ENCODE measurements at regions not wholly inside any gene's neighbourhood (a gene's known extent, or its start where the extent isn't known, plus 50 kb on each side); places are given as distances from the start of the nearest gene placed in this dataset.
"Not testable (repeated sequence)": the region's sequence is repeated elsewhere in the genome, so short reads cannot be mapped to it uniquely, and the experiment has no call there.

DNA sequence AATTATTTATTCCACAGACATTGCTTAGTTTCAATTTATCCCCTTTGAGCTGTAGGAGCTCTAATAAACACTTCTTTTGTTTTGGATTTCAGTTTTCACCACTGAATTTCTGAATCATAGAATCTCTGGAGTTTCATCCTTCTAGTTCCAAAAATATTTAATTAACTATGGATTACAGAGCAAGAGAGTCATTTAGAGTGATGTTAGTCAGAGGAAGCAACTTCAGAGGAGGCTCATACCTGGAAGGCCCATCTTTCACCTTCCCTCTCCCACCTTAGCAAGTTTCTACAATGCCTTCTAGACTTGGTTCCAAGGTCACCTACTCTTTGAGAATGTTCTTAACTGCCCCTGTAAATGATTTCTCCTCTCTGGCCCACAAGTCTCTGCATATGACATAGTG is 353.2 kb downstream of the SPRY2 start:
- DNase-seq (ENCODE audit: low spot score) = peak; percentile 19

DNA sequence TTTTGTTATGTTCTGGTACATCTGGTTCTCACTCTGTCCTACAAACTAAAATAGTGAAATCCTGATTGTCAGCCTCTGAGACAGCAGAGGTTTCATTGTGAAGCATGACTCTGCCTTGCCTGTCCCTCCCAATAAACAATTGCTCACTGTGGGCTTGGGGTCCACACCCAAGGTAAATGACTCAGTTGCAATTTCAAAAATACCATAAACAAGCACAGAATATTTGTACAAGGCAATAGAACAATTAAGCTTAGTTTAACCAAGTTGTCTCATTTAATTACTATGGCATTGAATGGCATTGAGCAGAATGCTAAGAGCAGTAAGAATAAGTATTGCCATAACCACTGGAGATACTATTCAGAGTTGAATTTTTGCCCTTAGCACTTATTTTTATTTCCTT is 353.6 kb downstream of the SPRY2 start:
- no peak for DNase-seq (ENCODE audit: low spot score)

DNA sequence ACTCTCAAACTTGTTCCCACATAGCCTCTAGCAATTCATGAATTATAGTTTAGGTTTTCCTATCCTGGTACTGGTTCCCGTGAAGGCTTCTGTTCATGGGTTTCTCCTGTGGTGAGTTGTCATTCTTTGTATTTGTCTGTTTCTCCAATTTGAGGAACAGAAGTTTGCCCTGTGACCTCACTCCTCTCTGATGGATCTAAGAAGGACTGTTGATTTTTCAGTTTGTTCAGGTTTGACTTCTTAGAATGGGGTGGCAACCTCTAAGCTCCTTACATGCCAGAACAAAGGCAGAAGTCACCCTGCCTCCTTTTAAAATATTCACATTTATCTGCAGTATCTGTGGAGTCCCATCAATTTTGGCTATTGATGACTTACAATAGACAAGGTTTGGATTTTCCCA is 354.0 kb downstream of the SPRY2 start:
- DNase-seq (ENCODE audit: low spot score) = no peak

DNA sequence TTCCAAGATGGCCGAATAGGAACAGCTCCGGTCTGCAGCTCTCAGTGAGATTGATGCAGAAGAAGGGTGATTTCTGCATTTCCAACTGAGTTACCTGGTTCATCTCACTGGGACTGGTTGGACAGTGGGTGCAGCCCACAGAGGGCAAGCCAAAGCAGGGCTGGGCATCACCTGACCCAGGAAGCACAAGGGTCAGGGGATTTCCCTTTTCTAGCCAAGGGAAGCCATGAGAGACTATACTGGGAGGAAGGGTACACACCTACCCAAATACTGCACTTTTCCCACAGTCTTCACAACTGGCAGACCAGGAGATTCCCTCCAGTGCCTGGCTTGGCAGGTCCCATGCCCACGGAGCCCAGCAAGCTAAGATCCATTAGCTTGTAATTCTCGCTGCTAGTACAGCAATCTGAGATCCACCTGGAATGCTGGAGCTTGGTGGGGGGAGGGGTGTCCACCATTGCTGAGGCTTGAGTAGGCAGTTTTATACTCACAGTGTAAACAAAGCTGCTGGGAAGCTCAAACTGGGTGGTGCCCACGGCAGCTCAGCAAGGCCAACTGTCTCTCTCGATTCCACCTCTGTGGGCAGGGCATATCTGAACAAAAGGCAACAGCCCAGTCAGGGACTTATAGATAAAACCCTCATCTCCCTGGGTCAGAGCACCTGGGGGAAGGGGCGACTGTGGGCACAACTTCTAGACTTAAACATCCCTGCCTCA is 365.8 kb downstream of the SPRY2 start:
- peak; percentile 41 for DNase-seq (ENCODE audit: low spot score)

DNA sequence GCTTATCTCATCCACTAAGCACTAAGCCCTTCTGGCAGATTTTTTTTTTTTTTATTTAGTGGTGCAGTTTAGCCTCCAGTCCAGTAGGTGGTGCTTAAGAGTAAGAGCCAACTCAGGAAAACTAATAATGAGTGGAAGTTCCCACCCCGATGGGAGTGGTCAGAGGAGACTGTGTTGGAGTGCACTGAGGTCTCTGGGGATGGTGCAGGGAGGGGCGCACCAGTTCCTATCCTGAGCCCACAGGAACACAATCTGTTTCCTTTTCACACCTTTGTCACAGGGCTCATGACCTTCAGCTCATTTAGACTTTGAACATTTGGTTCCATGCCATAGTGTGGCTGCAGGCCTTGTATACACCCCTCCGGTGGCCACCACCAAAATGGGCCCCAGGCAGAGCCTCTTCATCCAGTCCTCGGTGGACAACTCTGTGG is 367.4 kb downstream of the SPRY2 start:
- no peak for DNase-seq (ENCODE audit: low spot score)

DNA sequence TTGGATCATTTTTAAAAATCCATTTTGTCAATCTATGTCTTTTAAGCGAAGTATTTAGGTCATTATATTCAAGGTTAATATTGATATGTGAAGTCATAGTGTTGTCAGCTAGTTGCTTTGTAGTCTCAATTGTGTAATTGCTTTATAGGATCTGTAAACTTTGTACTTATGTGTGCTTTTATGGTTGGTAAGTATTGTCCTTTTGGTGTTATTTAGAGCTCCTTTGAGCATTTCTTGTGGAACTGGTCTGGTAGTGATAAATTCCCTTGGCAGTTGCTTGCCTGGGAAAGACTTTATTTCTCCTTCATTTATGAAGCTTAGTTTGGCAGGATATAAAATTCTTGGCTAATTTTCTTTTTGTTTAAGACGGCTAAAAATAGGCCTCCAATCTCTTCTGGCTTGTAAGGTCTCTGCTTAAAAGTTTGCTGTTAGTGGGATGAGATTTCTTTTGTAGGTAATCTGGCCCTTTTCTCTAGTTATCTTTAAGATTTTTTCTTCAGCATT is 368.8 kb downstream of the SPRY2 start:
- DNase-seq (ENCODE audit: low spot score) = no peak

DNA sequence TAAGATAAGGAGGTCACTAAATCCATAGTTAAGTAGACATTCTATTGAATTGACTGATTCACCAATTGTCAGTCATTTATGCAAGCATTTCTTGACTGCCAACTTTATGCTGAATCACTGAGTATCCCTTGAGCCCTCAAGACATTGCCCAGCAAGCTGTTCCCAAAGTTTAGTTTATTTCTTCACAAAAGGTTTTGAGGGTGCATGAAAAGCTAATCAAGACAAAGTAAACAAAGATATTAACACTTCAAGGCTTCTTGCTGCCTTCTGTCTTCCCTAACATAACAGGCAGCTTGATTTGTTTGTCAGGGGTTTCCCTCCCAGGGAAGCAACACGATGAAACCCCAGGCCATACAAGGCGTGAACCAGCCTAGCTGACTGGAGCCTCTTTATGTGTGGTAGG is 374.4 kb downstream of the SPRY2 start:
- peak; percentile 32 for DNase-seq (ENCODE audit: low spot score)

DNA sequence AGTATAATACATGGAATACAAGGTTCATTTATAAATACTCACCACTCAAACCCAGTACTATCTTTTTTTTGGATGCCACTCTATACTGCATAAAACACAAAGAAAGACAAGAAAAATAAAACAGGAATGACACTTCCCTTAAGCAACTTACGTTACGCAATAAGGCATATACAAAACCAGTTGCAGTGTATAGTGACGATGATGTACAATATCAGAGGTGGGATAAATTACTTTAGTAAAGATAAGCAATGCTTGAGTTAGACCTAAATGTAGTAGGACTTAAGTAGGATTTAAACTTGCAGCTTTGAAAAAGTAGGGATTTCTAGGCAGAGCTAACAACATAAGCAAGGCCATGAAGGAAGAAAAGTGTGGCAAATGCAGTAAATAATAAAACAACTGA is 374.9 kb downstream of the SPRY2 start:
- DNase-seq (ENCODE audit: low spot score) = no peak

DNA sequence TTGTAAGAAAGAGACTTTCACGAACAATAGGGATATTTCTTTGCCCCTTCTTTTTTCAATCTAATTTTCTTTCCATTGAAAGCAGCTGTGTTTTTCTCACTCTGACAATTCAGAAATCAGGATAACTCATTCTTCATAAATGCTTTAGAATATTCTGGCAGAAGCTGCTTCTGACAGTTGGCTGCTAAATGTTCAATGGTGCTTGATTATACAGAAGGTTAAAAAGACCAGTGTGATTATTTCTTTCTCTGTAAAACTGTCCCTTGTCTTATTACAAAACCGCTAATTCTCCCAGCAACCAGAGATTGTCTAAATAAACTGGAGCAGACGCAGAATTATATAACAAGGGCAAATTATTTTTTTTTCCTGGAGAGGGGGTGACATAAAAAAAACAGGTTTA is 394.4 kb downstream of the SPRY2 start:
- DNase-seq (ENCODE audit: low spot score) = no peak

DNA sequence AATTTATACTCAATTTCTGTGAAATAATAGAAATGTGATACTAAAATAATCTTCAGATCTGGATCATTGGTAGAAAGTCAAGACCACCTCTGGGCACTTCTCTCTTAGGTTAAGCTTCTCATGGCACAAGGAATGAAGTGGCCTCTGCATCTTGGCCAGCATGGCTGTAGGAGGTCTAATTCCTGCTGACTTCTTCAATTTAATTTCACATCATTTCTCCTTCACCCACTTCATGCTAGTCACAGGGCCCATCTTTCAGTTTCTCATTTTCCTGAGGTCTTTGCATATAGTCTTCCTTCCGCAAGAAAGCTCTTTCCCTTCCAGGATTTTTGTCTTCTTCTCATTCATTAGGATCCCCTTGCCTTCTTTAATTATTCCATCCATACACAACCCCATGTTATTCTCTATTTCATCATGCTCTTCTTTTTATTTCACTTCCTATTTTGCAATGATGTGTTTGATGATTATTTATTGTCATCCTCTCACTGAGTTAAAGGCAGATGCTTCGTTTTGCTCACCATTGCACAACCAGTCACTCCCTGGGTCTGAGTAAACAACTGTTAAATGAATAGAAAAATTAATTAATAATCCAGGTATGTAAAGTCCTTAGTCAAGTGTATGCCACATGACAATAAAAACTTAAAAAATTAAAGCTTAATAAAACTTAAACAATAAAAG is 397.4 kb downstream of the SPRY2 start:
- no peak for DNase-seq (ENCODE audit: low spot score)

DNA sequence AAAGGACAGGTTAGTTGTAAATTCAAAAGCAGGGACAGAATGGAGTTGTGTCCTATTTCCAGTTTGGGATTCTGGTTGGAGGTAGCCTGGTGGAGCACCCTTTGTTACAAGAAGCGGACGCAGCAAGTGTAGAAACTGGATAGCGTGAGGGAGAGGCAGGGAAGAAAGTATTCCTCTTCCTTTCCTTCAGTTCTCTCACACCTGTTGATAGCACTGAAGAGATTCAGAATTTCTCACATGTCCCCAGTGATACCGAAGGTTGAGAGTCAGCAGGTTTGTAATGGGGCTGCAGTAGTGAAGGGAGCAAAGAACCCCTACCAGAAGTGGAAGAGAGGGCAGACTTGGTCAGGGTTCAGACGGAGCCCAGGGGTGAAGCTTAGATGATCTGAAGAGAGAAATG is 399.2 kb downstream of the SPRY2 start:
- no peak for DNase-seq (ENCODE audit: low spot score)

DNA sequence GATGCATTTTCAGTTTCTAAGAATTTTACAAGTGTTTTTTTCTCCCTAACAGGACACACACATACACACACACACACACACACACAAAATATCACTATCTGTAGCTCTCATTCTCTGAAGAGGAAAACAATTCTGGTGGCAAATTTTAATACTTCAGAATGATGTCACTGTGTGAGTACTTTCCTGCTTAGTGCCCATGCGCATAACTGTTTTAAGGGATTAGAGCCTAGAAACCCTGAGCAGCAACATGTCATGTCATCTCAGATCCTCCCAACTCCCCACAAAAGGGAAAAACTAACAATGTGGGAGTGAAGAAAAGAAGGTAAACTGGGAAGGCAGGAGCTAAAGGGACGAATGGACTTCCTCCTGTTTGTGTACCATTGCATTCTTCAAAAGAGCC is 401.2 kb downstream of the SPRY2 start:
- peak; percentile 7 for DNase-seq (ENCODE audit: low spot score)

DNA sequence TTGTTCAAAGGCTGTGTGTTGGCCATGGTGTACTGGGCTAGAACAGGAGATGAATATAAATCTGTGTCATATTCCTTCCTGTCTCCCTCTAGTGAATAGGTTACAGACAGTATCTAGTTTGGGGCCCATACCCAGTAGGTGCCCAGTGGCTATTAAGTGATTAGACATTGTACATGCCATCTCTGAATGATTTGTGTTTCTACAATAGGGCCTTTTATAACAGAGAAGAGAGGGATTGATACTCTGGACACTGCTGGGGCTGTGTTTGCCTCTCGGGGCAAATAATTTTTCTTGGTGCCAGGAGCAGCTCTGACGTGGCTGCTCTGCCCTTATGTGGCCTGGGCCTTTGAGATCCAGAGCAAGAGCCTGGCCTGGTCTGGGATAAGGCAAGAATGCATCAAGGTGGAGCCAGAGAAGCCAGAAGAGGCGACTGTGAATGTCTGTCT is 403.1 kb downstream of the SPRY2 start:
- DNase-seq (ENCODE audit: low spot score) = peak; percentile 38

DNA sequence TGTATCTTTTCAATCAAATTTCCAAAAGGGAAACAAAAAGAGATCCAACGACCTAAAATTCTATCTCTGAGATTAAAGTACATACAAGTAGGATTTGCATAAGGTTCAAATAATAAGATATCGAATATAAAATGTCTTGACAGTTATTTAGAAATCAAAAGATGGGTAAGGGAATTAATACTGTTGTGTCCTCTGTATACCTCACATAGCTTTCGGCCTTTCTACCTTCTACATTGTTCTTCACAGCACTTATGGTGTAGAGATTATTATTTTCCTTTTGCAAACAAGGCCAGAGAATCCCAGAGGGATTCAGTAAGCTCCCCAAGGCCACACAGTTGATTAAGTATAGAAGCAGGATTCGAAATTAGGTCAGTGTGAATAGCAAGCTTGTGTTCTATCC is 403.6 kb downstream of the SPRY2 start:
- no peak for DNase-seq (ENCODE audit: low spot score)

DNA sequence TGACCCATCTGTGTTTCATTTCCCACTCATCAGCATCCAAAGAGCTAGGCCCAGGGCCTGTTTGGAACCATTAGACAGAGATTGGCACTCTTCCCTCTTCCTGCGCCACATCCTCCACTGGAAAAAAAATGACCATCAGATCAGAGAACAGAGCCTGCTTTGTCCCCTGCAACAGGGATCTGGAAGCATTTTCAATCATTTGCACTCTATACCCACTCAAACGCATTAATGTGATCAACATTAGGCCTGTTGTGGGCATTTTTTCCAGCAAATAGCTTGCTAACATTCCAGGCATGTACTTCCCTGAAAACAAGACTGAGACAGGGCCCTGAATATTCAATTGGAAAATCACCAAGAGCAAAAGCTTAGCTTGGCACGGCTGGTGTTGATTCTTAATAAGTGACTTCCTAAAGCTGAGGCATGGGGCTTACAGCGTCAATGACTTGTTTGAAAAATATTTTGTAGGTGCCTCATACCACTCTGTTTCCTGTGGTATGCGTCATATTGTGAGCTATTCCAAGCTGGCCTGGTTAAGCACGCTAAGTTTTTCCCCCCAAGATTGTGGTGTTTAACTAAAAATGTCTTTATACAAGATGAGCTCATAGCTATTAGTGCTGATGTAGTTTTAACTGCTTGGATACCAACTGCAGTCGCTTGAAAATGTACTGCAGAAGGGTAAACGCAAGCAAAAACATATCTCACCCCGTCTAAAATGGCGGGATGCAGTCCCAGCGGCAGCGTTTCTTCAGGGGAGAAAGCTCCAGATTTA is 404.4 kb downstream of the SPRY2 start:
- peak; percentile 100 for DNase-seq (ENCODE audit: low spot score)

DNA sequence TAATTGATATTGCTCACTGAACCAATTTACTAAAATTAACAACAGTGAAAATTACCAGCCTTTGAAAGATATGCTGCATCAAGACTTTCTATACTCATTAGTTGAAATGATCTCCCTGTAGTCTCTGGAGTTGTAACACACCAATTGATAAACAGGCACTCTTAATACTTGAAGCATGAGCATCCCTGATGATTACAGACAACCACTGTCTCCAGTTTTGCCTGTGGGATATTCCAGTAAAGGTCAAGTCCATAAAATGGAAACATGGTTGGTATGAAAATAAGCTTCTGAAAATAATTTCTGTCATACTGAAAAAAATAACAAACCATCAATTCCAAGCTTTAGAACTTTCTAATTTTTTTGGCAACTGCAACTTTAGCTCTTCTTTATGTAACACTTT is 405.8 kb downstream of the SPRY2 start:
- no peak for DNase-seq (ENCODE audit: low spot score)

DNA sequence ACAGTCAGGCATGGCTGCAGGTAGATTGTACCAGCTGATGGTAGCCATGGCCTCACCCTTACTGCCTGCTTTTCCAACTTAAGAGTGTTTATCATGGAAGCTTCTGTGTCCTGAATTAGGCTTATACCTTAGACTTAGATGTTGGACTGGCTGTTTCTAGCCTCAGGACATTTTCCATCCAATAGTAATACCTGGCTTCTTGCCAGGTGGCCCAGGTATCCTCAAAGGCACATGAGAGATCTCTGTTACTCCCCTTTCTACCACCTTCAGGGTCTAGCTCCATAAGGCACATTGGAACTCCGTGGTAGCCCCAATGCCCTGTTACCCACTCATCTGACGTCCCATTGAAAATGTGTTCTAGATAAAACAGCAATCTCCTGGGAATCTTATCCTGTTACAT is 407.5 kb downstream of the SPRY2 start:
- no peak for DNase-seq (ENCODE audit: low spot score)

DNA sequence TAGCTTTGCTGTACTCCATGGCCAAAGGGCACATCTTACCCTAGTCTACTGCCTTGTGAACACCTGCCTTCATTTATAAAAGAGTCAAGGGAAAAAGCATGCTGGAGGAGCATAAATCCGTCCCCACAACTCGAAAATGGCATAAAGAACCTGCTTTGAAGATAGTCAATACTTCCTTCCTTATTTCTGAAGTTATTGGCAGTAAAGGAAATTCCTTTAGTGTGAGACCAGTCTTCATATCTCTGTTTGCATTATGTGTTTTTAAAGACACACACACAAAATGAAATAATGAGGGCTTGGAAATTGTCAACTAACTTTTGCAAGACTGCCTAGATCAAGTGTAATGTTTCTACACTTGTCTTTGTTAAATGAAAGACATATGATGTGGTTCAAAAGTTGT is 408.4 kb downstream of the SPRY2 start:
- DNase-seq (ENCODE audit: low spot score) = no peak

DNA sequence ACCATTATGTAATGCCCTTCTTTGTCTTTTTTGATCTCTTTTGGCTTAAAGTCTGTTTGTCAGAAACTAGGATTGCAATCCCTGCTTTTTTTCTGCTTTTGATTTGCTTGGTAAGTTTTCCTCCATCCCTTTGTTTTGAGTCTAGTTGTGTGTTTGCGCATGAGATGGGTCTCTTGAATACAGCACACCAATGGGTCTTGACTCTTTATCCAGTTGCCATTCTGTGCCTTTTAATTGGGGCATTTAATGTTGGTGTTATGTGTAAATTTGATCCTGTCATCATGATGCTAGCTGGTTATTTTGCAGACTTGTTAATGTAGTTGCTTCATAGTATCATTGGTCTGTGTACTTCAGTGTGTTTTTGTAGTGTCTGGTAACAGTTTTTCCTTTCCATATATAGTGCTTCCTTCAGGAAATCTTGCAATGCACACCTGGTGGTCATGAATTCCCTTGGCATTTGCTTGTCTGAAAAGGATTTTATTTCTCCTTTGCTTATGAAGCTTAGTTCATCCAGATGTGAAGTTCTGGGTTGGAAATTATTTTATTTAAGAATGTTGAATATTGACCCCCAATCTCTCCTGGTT is 416.9 kb downstream of the SPRY2 start:
- not testable (repeated sequence) for DNase-seq (ENCODE audit: low spot score)

DNA sequence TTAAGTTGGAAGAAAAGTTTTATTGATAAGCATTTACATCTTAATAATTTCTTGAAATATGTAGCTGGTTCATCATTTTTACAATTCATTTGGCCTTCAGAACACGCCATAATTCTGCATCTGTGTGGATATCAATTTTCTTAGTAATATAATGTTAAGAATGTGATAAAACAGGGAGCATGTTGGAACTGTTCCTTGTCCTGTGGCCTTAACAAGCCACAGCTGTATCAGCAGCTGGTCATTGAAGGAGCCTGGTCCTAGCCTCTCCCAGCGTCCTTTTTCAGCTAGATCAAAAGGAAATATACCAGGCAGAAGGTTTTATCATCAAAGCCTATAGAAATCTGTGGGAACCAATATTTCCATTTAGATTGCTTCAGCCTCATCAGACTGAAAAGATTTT is 421.8 kb downstream of the SPRY2 start:
- no peak for DNase-seq (ENCODE audit: low spot score)

DNA sequence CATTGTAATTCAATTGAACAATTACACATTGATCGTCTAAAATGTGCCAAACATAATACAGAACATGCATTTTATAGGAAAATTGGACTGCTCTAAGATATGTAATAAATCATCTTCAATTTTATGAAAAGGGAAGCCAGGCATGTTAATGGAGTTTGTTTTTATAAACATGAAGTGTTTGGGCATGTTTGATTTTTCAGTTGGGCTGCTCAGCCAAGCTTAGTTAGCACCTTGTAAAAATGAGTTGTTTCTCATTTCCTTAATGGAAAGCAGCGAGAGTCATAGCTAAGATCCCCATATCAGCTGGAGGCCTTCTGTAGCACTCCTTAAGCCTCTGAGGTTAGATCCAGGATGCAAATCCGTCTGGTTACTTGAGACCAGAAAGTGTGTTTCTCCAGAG is 422.3 kb downstream of the SPRY2 start:
- DNase-seq (ENCODE audit: low spot score) = no peak

DNA sequence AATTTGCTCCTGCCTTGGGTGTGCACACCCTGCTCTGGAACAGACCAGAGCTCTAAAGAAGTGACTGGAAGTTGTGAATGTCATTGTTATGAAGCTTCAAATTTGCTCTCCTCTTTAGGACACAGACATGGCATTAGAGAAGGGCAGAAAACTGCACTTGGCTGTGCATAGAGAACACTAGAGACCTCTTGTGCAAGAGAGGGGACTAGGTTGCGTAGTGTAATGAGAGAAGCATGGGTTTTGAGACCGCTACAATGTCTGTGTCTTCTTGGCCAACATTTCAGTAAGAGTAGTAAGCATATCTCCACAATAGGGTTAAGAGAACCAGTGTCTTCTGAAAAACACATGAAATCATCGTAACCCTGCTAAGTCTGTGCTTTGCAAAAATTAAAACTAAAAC is 423.3 kb downstream of the SPRY2 start:
- DNase-seq (ENCODE audit: low spot score) = no peak
